Mesenchymal stem cell (in vitro differentiated cells and primary cell): ENCODE measurements at regions not wholly inside any gene's neighbourhood (a gene's known extent, or its start where the extent isn't known, plus 50 kb on each side); places are given as distances from the start of the nearest gene placed in this dataset.
"Not testable (repeated sequence)": the region's sequence is repeated elsewhere in the genome, so short reads cannot be mapped to it uniquely, and the experiment has no call there.

Source experiments
- DNase-seq: peaks from one replicate; pipeline ENCODE4 v3.0.0-alpha.2; 2013
- H2AFZ ChIP-seq: one replicate; pipeline ENCODE4 v1.6.1; 2013; ENCODE audit warnings: low read depth, mild to moderate bottlenecking, control low read depth, inconsistent platforms, low read length, moderate library complexity
- H2AK5ac ChIP-seq: 2 replicates; pipeline ENCODE4 v1.6.1; 2013; ENCODE audit warnings: low read length, moderate library complexity, mild to moderate bottlenecking, inconsistent platforms; ENCODE audit not compliant: severe bottlenecking
- H2BK120ac ChIP-seq: one replicate; pipeline ENCODE4 v1.6.1; 2013; ENCODE audit warnings: low read depth, mild to moderate bottlenecking, inconsistent platforms, low read length, moderate library complexity
- H2BK12ac ChIP-seq, 2 experiments: one replicate each; pipeline ENCODE4 v1.6.1; 2013; ENCODE audit warnings: inconsistent platforms in 2 of 2, low read length in 2 of 2, mild to moderate bottlenecking in 2 of 2, moderate library complexity in 2 of 2, control low read depth in 1 of 2
- H2BK15ac ChIP-seq: one replicate; pipeline ENCODE4 v1.6.1; 2013; ENCODE audit warnings: mild to moderate bottlenecking, low read depth, inconsistent platforms; ENCODE audit not compliant: poor library complexity, severe bottlenecking
- H2BK5ac ChIP-seq: 2 replicates; pipeline ENCODE4 v1.6.1; 2013; ENCODE audit warnings: low read depth, mild to moderate bottlenecking, low read length, control low read depth, inconsistent platforms; ENCODE audit not compliant: poor library complexity, severe bottlenecking
- H3K14ac ChIP-seq, 2 experiments: one replicate each; pipeline ENCODE4 v1.6.1; 2013; ENCODE audit warnings: inconsistent platforms in 2 of 2, low read length in 2 of 2, control low read depth in 1 of 2, mild to moderate bottlenecking in 1 of 2, moderate library complexity in 1 of 2
- H3K18ac ChIP-seq, 2 experiments: one replicate each; pipeline ENCODE4 v1.6.1; 2013; ENCODE audit warnings: inconsistent platforms in 2 of 2, low read length in 2 of 2, control low read depth in 1 of 2, low read depth in 1 of 2, mild to moderate bottlenecking in 1 of 2
- H3K23ac ChIP-seq, 2 experiments: one replicate each; pipeline ENCODE4 v1.6.1; 2013; ENCODE audit warnings: inconsistent platforms in 2 of 2, low read length in 2 of 2, mild to moderate bottlenecking in 2 of 2, moderate library complexity in 2 of 2, control low read depth in 1 of 2
- H3K27ac ChIP-seq: 2 replicates; pipeline ENCODE4 v1.5.1; 2013; ENCODE audit warnings: mild to moderate bottlenecking, moderate library complexity, low read length, control low read depth, inconsistent platforms; ENCODE audit not compliant: poor library complexity, severe bottlenecking
- H3K27me3 ChIP-seq, 2 experiments: 2 replicates each; pipeline versions ENCODE4 v1.6.1 to v1.7.0; 2013; ENCODE audit warnings: low read length in 2 of 2, mild to moderate bottlenecking in 2 of 2, moderate library complexity in 2 of 2, control low read depth in 1 of 2, inconsistent platforms in 1 of 2; ENCODE audit not compliant: control insufficient read depth in 1 of 2, insufficient read depth in 1 of 2
- H3K36me3 ChIP-seq, 2 experiments: 2 replicates each; pipeline versions ENCODE4 v1.6.1 to v1.7.0; 2013; ENCODE audit warnings: low read length in 2 of 2, control low read depth in 1 of 2, inconsistent platforms in 1 of 2, low read depth in 1 of 2, mild to moderate bottlenecking in 1 of 2; ENCODE audit not compliant: insufficient read depth in 2 of 2, control insufficient read depth in 1 of 2
- H3K4ac ChIP-seq, 2 experiments: one replicate each; pipeline ENCODE4 v1.6.1; 2013; ENCODE audit warnings: inconsistent platforms in 2 of 2, low read length in 2 of 2, mild to moderate bottlenecking in 2 of 2, moderate library complexity in 2 of 2, control low read depth in 1 of 2, low read depth in 1 of 2
- H3K4me1 ChIP-seq: 2 replicates; pipeline ENCODE4 v1.6.1; 2013; ENCODE audit warnings: low read depth, low read length, control low read depth; ENCODE audit not compliant: control insufficient read depth, insufficient read depth
- H3K4me2 ChIP-seq: 2 replicates; pipeline ENCODE4 v1.6.1; 2013; ENCODE audit warnings: low read length, mild to moderate bottlenecking, inconsistent platforms; ENCODE audit not compliant: poor library complexity, severe bottlenecking
- H3K4me3 ChIP-seq, 2 experiments: 2 replicates each; pipeline versions ENCODE4 v1.5.1 to v1.7.0; 2013; ENCODE audit warnings: low read length in 2 of 2, mild to moderate bottlenecking in 2 of 2, control low read depth in 1 of 2, low read depth in 1 of 2; ENCODE audit not compliant: insufficient read depth in 1 of 2
- H3K79me1 ChIP-seq: replicated peaks from 2 replicates; pipeline ENCODE4 v1.6.1; 2013; ENCODE audit warnings: mild to moderate bottlenecking, control low read depth, low read length, inconsistent platforms; ENCODE audit not compliant: poor library complexity, severe bottlenecking
- H3K9ac ChIP-seq: 2 replicates; pipeline ENCODE4 v1.7.0; 2013; ENCODE audit warnings: mild to moderate bottlenecking, low read length, moderate library complexity
- H3K9me3 ChIP-seq: 2 replicates; pipeline ENCODE4 v1.7.0; 2013; ENCODE audit warnings: mild to moderate bottlenecking, low read length; ENCODE audit not compliant: control insufficient read depth
- H4K8ac ChIP-seq: one replicate; pipeline ENCODE4 v1.6.1; 2013; ENCODE audit warnings: inconsistent platforms, mild to moderate bottlenecking, low read length, moderate library complexity
- H4K91ac ChIP-seq: one replicate; pipeline ENCODE4 v1.6.1; 2013; ENCODE audit warnings: mild to moderate bottlenecking, low read length, inconsistent platforms
- WGBS: methylation state at CpG from one replicate; pipeline ENCODE4 v1.1.7; 2013; ENCODE audit warnings: mixed read lengths; 5-methylcytosine and 5-hydroxymethylcytosine counted together

DNA sequence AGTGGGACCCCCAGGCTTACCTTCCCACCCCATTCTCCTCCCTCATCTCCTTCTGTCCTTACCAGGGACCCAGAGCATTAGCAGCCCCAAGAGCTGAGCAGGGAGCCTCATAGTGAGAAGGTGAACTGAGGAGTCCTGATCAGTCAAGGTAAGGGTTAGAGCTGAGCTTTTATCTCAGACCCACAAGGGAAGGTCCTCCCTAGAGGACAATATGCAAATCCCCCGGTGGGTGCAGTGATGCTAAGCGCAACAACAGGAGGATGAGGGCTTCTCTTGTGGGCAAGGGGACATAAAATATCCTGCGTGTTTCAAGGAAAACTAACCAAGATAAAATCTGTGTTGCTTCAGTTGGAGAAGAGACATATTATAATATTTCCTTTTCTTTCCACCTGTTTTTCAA lies 505.2 kb downstream of the RPIA start:
- not testable (repeated sequence) for H3K9ac ChIP-seq, H3K4me2 ChIP-seq, H3K27ac ChIP-seq, H2BK15ac ChIP-seq, H4K8ac ChIP-seq, H3K4me3 ChIP-seq, H2BK12ac ChIP-seq, H3K18ac ChIP-seq, H2BK120ac ChIP-seq, H3K4me1 ChIP-seq, H3K4ac ChIP-seq, H3K23ac ChIP-seq, H3K27me3 ChIP-seq, H2AFZ ChIP-seq, H2AK5ac ChIP-seq, DNase-seq, H3K9me3 ChIP-seq, H3K36me3 ChIP-seq, H2BK5ac ChIP-seq, H3K79me1 ChIP-seq, H3K14ac ChIP-seq, H4K91ac ChIP-seq
- WGBS, result no CpG with 5 or more reads among the region's 3 CpGs

DNA sequence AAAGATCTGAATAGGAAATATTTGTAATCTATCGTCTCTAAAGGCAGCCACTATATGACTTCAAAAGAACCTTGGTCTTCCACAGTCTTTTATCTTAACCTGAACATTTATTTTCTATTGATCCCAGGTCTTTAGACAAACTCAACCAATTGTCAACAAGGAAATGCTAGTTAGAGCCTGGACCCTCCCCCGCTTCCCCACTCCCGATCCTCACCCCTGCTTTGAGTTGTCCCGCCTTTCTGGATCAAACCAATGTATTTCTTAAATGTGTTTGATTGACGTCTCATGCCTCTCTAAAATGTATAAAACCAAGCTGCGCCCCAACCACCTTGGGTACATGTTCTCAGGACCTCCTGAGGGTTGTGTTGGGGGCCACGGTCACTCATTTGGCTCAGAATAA lies 506.6 kb downstream of the RPIA start:
- not testable (repeated sequence) for H3K36me3 ChIP-seq, H4K8ac ChIP-seq, H3K4me3 ChIP-seq, H3K14ac ChIP-seq, H3K4me2 ChIP-seq, H4K91ac ChIP-seq, DNase-seq, H3K9me3 ChIP-seq, H2BK12ac ChIP-seq, H3K9ac ChIP-seq, H3K79me1 ChIP-seq, H3K4ac ChIP-seq, H3K18ac ChIP-seq, H3K27me3 ChIP-seq, H2BK120ac ChIP-seq, H2BK15ac ChIP-seq, H2AK5ac ChIP-seq, H3K23ac ChIP-seq, H2AFZ ChIP-seq, H2BK5ac ChIP-seq, H3K4me1 ChIP-seq, H3K27ac ChIP-seq
- WGBS, result 79% methylated on average over 2 of the region's 7 CpGs

DNA sequence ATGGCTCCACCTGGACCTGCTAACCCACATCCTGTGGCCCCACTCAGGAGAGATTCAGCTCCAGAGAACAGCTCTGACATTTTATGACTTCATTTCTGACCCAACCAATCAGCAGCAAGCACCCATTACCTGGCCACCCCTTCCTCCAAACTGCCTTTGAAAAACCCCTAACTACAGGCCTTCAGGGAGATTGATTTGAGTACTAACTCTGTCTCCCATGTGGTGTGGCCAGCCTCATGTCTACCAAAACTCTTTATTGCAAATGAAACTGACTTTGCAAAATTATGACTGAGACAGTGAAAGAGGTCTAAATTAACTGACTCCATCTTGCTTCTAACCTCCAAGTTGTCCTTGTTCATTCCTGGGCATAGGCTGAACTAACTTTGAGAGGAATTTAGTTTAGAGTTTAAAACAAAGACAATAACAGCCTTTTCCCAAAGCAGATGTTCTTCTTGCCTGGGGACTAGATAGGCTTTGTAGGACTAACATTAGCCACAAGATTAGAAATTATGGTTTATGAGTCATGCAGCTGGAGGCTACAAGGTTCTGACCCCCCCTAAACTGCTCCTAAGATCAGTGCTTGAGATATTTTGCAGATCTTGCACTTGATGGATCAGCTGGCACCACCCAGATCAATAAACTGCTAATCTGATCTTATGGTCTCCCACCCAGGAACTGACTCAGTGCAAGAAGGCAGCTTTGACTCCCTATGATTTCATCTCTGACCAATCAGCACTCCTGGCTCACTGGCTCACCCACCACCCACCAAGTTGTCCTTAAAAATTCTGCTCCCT lies 508.2 kb downstream of the RPIA start:
- not testable (repeated sequence) for H3K4me2 ChIP-seq, H3K4me1 ChIP-seq, H3K4ac ChIP-seq, H4K8ac ChIP-seq, H3K36me3 ChIP-seq, H3K9ac ChIP-seq, H3K9me3 ChIP-seq, H3K27ac ChIP-seq, H2BK15ac ChIP-seq, H3K23ac ChIP-seq, H2AFZ ChIP-seq, H4K91ac ChIP-seq, H2BK12ac ChIP-seq, DNase-seq, H3K27me3 ChIP-seq, H3K79me1 ChIP-seq, H2BK5ac ChIP-seq, H2BK120ac ChIP-seq, H3K18ac ChIP-seq, H3K14ac ChIP-seq, H3K4me3 ChIP-seq, H2AK5ac ChIP-seq

- H2BK120ac ChIP-seq, H3K18ac ChIP-seq, H3K9me3 ChIP-seq, H3K79me1 ChIP-seq, H4K8ac ChIP-seq, H2AK5ac ChIP-seq, DNase-seq, H3K14ac ChIP-seq, H3K9ac ChIP-seq, H3K4me2 ChIP-seq, H2AFZ ChIP-seq, H3K4me3 ChIP-seq, H2BK5ac ChIP-seq, H3K27me3 ChIP-seq, H3K23ac ChIP-seq, H2BK12ac ChIP-seq, H2BK15ac ChIP-seq, H3K4me1 ChIP-seq, H3K27ac ChIP-seq, H3K36me3 ChIP-seq, H3K4ac ChIP-seq, H4K91ac ChIP-seq: not testable (repeated sequence)
- WGBS, result 93% methylated on average over 2 of the region's 4 CpGs
These were observed 508.7 kb downstream of the RPIA start for GRCh38 chr2:89200247-89200527.
